Adrenal gland (tissue), 5 donors: ENCODE measurements at regions not wholly inside any gene's neighbourhood (a gene's known extent, or its start where the extent isn't known, plus 50 kb on each side); places are given as distances from the start of the nearest gene placed in this dataset.
"Not testable (repeated sequence)": the region's sequence is repeated elsewhere in the genome, so short reads cannot be mapped to it uniquely, and the experiment has no call there.

Experiments
- POLR2A ChIP-seq, 2 donors: fragments of 450-650 bp; IDR thresholded peaks; one replicate each; pipeline ENCODE4 v1.6.1; 2017; ENCODE audit warnings: antibody characterized with exemption in 2 of 2, mild to moderate bottlenecking in 2 of 2, moderate library complexity in 1 of 2
- TF ChIP-seq, protein P1 (sequence below), 6 experiments: fragments of 450-650 bp in 4 of 6; fragments of 200-600 bp in 2 of 6; sonication (generic) in 1 of 6; IDR thresholded peaks; 1 replicate in 5 of 6; 2 replicates in 1 of 6; pipeline versions ENCODE4 v1.5.1 to v1.8.0; 2016 to 2021; ENCODE audit warnings: antibody characterized with exemption in 6 of 6, mild to moderate bottlenecking in 2 of 6, moderate library complexity in 1 of 6
- donor health status: DM: no; HTN: no; CAD: no.

DNA sequence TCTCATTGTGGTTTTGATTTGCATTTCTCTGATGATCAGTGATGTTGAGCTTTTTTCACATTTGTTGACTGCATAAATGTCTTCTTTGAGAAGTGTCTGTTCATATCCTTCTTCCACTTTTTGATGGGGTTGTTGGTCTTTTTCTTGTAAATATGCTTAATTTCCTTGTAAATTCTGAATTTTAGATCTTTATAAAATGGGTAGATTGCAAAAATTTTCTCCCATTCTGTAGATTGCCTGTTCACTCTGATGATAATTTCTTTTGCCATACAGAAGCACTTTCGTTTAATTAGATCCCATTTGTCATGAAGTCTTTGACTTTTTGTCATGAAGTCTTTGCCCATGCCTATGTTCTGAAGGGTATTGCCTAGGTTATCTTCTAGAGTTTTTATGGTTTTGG is 817.5 kb downstream of the STPG2 start:
- TF ChIP-seq POLR2A (IDR thresholded peaks at IDR 0.05), result not testable (repeated sequence)
- TF ChIP-seq, protein P1, sequence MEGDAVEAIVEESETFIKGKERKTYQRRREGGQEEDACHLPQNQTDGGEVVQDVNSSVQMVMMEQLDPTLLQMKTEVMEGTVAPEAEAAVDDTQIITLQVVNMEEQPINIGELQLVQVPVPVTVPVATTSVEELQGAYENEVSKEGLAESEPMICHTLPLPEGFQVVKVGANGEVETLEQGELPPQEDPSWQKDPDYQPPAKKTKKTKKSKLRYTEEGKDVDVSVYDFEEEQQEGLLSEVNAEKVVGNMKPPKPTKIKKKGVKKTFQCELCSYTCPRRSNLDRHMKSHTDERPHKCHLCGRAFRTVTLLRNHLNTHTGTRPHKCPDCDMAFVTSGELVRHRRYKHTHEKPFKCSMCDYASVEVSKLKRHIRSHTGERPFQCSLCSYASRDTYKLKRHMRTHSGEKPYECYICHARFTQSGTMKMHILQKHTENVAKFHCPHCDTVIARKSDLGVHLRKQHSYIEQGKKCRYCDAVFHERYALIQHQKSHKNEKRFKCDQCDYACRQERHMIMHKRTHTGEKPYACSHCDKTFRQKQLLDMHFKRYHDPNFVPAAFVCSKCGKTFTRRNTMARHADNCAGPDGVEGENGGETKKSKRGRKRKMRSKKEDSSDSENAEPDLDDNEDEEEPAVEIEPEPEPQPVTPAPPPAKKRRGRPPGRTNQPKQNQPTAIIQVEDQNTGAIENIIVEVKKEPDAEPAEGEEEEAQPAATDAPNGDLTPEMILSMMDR (IDR thresholded peaks at IDR 0.05), result not testable (repeated sequence)
